Fibroblast of lung (primary cell): ENCODE measurements at regions not wholly inside any gene's neighbourhood (a gene's known extent, or its start where the extent isn't known, plus 50 kb on each side); places are given as distances from the start of the nearest gene placed in this dataset.

Experiments used
- EZH2 ChIP-seq: IDR thresholded peaks from 2 replicates; pipeline ENCODE4 v1.5.1; 2012; ENCODE audit warnings: low read length, control low read depth, mild to moderate bottlenecking; ENCODE audit errors: missing control alignments
- TF ChIP-seq, protein P1 (sequence below), 2 donors: IDR thresholded peaks in 1 of 2; conservative IDR thresholded peaks in 1 of 2; 1 replicate in 1 of 2; 2 replicates in 1 of 2; pipeline ENCODE4 v1.5.1; 2011 to 2012; ENCODE audit warnings: low read length in 2 of 2, control low read depth in 1 of 2, inconsistent platforms in 1 of 2, low read depth in 1 of 2, mild to moderate bottlenecking in 1 of 2

DNA sequence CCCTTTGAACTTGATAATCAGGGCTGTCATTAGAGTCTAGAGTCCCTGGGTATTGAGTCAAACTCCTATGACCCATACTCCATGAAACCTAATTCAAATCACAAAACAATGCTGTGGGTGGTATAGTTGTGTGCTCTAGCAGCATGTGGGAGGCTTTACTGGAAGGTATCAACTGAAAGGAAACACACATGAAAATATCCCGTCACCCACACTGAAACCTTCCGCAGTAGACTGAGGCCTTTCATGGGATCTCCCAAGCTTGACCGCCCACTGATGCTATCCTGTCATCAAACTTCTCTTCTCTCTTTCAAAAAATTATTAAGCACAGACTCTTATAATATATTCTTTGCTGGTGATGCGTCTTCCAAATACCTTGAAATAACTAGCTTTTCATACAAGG, 569.1 kb upstream of the MEF2C start:
- TF ChIP-seq, protein P1, sequence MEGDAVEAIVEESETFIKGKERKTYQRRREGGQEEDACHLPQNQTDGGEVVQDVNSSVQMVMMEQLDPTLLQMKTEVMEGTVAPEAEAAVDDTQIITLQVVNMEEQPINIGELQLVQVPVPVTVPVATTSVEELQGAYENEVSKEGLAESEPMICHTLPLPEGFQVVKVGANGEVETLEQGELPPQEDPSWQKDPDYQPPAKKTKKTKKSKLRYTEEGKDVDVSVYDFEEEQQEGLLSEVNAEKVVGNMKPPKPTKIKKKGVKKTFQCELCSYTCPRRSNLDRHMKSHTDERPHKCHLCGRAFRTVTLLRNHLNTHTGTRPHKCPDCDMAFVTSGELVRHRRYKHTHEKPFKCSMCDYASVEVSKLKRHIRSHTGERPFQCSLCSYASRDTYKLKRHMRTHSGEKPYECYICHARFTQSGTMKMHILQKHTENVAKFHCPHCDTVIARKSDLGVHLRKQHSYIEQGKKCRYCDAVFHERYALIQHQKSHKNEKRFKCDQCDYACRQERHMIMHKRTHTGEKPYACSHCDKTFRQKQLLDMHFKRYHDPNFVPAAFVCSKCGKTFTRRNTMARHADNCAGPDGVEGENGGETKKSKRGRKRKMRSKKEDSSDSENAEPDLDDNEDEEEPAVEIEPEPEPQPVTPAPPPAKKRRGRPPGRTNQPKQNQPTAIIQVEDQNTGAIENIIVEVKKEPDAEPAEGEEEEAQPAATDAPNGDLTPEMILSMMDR (conservative IDR thresholded peaks at IDR 0.05 in 1 of 2, IDR thresholded peaks at IDR 0.05 in 1 of 2; ENCODE audit: low read depth in 1 of 2, low read length in 2 of 2) = no peak
- TF ChIP-seq EZH2 = no peak
